GM21576 (cell line): ENCODE measurements at regions not wholly inside any gene's neighbourhood (a gene's known extent, or its start where the extent isn't known, plus 50 kb on each side); places are given as distances from the start of the nearest gene placed in this dataset.
"Not testable (repeated sequence)": the region's sequence is repeated elsewhere in the genome, so short reads cannot be mapped to it uniquely, and the experiment has no call there.

Experiments used
- ATAC-seq: cut with Tn5 transposase; IDR thresholded peaks from one replicate; pipeline ENCODE4 v1.9.1; 2021; ENCODE audit warnings: mild to moderate bottlenecking, moderate library complexity; ENCODE audit not compliant: unreplicated experiment

- not testable (repeated sequence) for ATAC-seq
These were observed 98.9 kb upstream of the MYO10 start for GRCh38 chr5:17034992-17035391.

- ATAC-seq = no peak
These were observed 101.7 kb upstream of the MYO10 start for GRCh38 chr5:17037751-17038150.

DNA sequence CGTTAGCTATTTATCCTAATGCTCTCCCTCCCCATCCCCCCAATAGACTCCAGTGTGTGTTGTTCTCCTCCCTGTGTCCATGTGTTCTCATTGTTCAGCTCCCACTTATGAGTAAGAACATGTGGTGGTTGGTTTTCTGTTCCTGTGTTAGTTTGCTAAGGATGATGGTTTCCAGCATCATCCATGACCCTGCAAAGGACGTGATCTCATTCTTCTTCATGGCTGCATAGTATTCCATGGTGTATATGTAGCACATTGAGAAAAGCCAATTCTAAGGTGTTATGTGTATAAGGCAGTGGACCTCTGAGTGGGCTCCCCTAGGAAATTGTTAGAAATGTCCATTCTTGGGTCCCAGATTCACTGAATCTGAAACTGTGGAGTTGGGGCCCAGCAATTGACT lies 103.1 kb upstream of the MYO10 start:
- ATAC-seq = no peak

DNA sequence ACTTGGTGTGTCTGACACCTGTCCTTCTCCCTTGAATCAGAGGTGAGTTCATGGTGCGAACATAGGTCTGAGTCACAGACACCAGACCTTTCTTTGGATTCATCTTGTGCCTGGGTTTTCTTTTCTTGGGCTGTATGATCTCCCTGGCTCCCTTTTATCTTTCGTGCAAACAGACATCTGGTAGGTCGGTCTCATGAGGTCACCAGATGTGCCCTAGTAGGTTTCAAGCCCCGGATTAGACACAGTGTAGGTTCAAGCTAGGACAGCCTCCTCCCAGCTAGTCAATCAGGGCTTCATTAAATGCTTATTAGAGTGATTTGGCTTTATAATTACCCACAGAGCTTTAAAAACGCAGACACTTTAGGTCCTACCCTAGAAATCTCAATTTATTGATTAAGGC lies 106.0 kb upstream of the MYO10 start:
- no peak for ATAC-seq

DNA sequence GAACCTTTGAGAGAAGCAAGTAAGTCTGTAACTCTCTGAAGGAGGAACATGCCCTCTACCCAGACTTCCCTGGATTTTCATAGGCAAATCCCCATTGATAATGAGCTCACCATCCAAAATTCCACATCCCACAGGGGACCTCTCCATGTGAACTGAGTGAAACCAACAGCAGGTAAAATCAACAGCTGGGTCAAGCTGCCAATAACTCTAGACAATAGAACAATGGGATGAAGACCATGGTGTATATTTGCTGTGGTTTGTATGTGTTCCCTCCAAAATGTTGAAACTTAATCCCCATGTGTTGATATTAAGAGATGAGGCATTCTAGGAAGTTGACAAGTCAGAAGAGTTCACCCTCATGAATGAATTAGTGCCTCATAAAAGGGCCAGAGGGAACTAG lies 110.2 kb upstream of the MYO10 start:
- ATAC-seq = no peak

DNA sequence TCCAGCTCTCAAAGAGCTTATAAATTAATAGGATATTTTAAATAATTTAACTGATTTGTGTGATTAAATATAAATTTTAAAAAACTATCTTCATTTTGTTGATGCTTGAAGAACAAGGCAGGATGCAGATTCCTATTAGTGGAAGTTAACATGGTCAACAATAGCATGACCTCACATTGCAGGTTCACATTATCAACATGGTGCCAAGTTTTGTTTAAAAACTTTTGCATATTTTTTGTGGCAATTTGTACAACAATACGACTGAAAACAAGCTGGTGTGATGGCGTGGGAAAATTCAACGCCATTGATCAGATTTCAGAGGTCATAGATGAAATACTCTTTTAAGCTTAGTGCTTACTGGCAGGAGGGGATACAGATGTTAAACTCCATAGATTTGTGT lies 114.1 kb upstream of the MYO10 start:
- ATAC-seq = no peak

DNA sequence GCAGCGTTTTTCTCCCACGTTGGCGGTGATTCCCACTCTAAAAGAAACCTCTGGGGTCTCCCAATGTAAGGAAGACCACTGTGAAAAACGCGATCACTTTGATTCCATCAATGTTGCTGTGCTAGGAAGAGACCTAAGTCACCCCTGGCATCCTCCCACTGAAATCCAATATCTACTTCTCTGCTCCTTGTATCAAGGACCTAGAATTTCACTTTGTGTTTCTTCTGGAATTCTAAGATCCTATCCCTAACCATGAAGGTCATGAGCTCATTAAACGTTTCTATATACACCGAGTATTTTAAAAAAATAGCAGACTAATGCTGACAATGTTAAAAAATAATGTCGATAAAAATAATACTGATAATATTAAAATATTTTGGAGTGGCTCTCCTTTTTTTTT lies 118.8 kb upstream of the MYO10 start:
- ATAC-seq = no peak

- ATAC-seq = no peak
These were observed 120.1 kb upstream of the MYO10 start for GRCh38 chr5:17056141-17056631.

DNA sequence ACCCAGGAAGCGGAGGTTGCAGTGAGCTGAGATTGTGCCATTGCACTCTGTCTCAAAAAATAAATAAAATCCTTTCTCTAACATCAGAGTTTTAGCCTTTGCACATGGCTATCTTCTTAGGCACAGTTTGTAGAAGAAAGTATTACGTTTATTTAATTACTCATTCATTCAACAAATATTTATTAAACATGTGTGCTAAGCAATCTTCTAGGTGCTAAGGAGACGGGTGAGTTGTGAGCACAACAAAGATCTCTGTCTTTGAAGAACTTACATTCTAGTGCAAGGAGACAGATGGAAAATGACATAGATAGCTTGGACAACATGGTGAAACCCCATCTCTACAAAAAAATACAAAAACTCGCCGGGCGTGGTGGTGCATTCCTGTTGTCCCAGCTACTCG lies 122.3 kb upstream of the MYO10 start:
- ATAC-seq = no peak

- no peak for ATAC-seq
These were observed 125.9 kb upstream of the MYO10 start for GRCh38 chr5:17061973-17062470.

DNA sequence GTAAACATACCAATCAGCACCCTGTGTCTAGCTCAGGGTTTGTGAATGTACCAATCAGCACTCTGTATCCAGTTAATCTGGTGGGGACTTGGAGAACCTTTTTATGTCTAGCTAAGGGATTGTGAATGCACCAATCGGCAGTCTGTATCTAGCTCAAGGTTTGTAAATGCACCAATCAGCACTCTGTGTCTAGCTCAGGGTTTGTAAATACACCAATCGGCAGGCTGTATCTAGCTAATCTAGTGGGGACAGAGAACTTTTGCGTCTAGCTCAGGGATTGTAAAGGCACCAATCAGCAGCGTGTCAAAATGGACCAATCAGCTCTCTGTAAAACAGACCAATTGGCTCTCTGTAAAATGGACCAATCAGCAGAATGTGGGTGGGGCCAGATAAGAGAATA lies 126.7 kb upstream of the MYO10 start:
- ATAC-seq = not testable (repeated sequence)

GRCh38 chr5:17064241-17064640 lies 128.2 kb upstream of the MYO10 start:
- ATAC-seq = no peak

DNA sequence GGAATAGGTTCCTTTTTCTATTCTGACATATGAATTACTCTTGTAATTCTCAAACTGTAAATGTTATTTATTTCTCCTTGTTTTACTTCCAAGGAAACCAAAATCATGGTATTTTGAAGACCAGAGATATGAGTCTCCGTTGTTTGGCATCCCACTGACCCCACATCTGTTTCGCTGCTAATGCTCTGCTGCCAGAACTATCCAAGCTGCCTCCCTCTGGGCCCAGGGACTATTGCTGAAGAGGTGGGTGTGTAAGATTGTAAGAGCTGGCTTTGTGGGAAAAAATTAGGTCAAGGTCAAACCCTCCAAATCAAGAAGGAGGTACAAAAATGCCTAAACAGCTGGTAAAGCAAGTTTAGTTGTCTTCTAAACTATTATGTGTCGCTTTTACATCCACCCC lies 129.4 kb upstream of the MYO10 start:
- no peak for ATAC-seq

- ATAC-seq = not testable (repeated sequence)
These were observed 129.9 kb upstream of the MYO10 start for GRCh38 chr5:17066026-17066425.

GRCh38 chr5:17067657-17068392 lies 131.7 kb upstream of the MYO10 start:
- no peak for ATAC-seq

DNA sequence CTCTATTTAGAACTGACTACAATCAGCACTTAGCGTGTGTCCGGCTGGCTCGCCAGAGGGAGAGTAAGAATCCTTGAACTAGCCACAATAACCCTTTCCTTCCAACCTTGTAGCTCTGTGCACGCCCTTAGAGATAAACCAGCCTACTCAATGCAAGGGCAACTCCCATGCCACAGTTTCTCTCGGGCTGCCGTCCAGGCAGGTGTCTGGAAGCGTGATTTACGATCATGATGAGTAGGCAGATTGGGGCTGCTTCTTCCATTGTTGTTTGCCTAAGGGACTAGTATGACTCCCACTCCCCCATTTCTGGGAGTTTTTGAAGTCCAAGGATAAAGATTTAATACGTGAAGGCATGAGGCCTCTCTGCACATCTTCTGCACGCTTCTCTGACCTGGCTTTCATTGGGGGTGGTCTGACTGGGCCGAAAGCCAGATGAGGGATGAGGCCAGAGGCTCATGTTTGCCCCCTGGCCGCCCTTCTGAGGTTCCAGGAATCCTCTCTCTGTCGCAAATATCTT lies 134.0 kb upstream of the MYO10 start:
- ATAC-seq = no peak

DNA sequence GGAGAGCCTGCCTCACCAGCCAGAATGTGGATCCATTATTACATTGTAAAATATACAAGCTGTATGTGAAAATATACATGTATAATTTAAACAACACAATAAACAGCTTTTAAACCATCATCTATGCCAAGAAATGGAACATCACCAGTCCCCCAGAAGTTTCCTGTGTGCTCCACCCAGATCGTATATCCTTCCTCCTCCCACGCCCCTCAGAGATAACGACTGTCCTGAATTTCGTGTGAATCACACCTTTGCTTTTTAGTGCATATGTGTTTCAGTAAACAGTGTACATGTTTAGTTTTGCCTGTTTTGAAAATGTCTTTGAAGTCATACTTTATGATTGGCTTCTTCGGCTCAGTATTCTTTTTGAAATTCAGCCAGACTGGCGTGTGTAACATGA lies 134.6 kb upstream of the MYO10 start:
- no peak for ATAC-seq

DNA sequence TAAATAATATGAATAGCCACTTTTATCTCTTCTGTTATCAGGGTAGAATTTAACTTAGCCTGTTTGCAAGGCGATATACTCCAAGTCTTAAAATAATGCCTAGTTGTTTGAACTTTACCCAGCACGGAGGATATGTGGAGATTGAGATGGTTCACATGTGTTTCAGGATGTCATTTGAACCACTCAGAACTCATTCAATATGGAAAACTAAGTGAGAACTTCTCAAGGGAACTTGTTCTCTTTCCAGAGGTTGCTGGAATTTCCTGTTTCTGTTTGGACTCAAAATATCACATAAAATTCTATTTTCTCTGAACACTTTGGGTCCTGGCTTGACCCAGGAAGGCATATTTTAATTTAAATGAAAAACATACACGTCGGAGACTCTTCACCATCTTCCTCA lies 139.1 kb upstream of the MYO10 start:
- no peak for ATAC-seq

- no peak for ATAC-seq
These were observed 140.2 kb upstream of the MYO10 start for GRCh38 chr5:17076272-17076671.

- no peak for ATAC-seq
These were observed 139.8 kb upstream of the BASP1 start for GRCh38 chr5:17077440-17078233.

- ATAC-seq = no peak
These were observed 137.9 kb upstream of the BASP1 start for GRCh38 chr5:17079562-17079961.

DNA sequence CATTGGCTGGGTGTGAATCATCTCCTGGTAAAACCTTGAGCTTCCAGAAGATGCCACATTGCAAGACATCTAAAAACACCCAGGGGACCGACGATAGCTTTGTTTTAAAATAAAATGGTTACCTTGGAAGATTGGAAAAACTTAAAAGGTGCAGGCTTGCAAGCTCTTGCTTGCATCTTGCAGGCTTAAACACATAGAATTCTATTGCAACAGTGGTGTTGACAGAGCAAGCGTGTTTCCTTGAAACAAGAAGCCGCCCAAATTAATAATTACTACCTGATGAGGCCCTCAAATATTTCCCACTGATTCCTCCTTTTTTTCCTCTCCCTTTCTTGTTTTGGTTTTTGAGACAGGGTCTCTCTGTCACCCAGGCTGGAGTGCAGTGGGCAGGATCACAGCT lies 137.1 kb upstream of the BASP1 start:
- ATAC-seq = no peak
